ENCODE measurements at regions not wholly inside any gene's neighbourhood (a gene's known extent, or its start where the extent isn't known, plus 50 kb on each side); places are given as distances from the start of the nearest gene placed in this dataset.

GRCh38 chr22:44573451-44573850 is 75.4 kb upstream of the RTL6 start:
- H3K4me3 ChIP-seq (ENCODE audit: low read depth, low read length), result no peak overlapping the region
- no peak for DNase-seq (ENCODE audit: low read depth, low spot score)
- no peak for TF ChIP-seq CTCF (IDR thresholded peaks at IDR 0.05; ENCODE audit: low read depth, low read length)
- in situ Hi-C loops (cut with HindIII; ENCODE audit: low sequenced_read_pairs), result no loop called here

- DNase-seq (ENCODE audit: low read depth, low spot score), result no peak
- no peak for TF ChIP-seq CTCF (IDR thresholded peaks at IDR 0.05; ENCODE audit: low read depth, low read length)
- no peak overlapping the region for H3K4me3 ChIP-seq (ENCODE audit: low read depth, low read length)
- in situ Hi-C loops (cut with HindIII; ENCODE audit: low sequenced_read_pairs), result no loop called here
These were observed 74.6 kb upstream of the RTL6 start for GRCh38 chr22:44572414-44573207.

GRCh38 chr22:44571566-44572413 is 73.8 kb upstream of the RTL6 start:
- in situ Hi-C loops (cut with HindIII; ENCODE audit: low sequenced_read_pairs), result no loop called here
- TF ChIP-seq CTCF (IDR thresholded peaks at IDR 0.05; ENCODE audit: low read depth, low read length), result no peak
- H3K4me3 ChIP-seq (ENCODE audit: low read depth, low read length), result no peak overlapping the region
- no peak for DNase-seq (ENCODE audit: low read depth, low spot score)

GRCh38 chr22:44570476-44571445 is 72.7 kb upstream of the RTL6 start:
- no peak overlapping the region for H3K4me3 ChIP-seq (ENCODE audit: low read depth, low read length)
- TF ChIP-seq CTCF (IDR thresholded peaks at IDR 0.05; ENCODE audit: low read depth, low read length), result no peak
- no peak for DNase-seq (ENCODE audit: low read depth, low spot score)

GRCh38 chr22:44569561-44569991 is 71.5 kb upstream of the RTL6 start:
- in situ Hi-C loops (cut with HindIII; ENCODE audit: low sequenced_read_pairs), result no loop called here
- H3K4me3 ChIP-seq (ENCODE audit: low read depth, low read length), result no peak overlapping the region
- no peak for DNase-seq (ENCODE audit: low read depth, low spot score)
- TF ChIP-seq CTCF (IDR thresholded peaks at IDR 0.05; ENCODE audit: low read depth, low read length), result no peak

More at GRCh38 chr22:44570476-44571445, 72.7 kb upstream of the RTL6 start:
- in situ Hi-C loops (cut with HindIII; ENCODE audit: low sequenced_read_pairs), result no loop called here

Measured in astrocyte of the spinal cord (primary cell).